Activated B cell treated with CpG ODN at 0.5 μM for 24 hours (primary cell): ENCODE measurements at regions not wholly inside any gene's neighbourhood (a gene's known extent, or its start where the extent isn't known, plus 50 kb on each side); places are given as distances from the start of the nearest gene placed in this dataset.

Experiments
- ATAC-seq: fragments of 200-7000 bp; cut with Tn5 transposase; one replicate; pipeline ENCODE4 v1.10.0; 2021; ENCODE audit warnings: low read depth, mild to moderate bottlenecking, moderate library complexity
- CTCF ChIA-PET: fragments of 350-600 bp; sonication (Branson Sonifier 250); formaldehyde crosslinking; loops from one replicate; lab custom pipeline; 2021; ENCODE audit warnings: antibody characterized with exemption; lab: Charles Lee
- POLR2A ChIA-PET: fragments of 350-600 bp; sonication (Branson Sonifier 250); formaldehyde crosslinking; loops from one replicate; lab custom pipeline; 2021; ENCODE audit warnings: antibody characterized with exemption; lab: Charles Lee
- DNase-seq: peaks from one replicate; pipeline ENCODE4 v3.0.0; 2022
- H3K27ac Mint-ChIP-seq: one replicate; pipeline ENCODE4 v1.8.0; 2020; ENCODE audit warnings: mixed read lengths
- H3K27me3 Mint-ChIP-seq: one replicate; pipeline ENCODE4 v1.8.0; 2021; ENCODE audit warnings: mixed read lengths
- H3K36me3 Mint-ChIP-seq: one replicate; pipeline ENCODE4 v1.8.0; 2021; ENCODE audit warnings: low read depth, mixed read lengths
- H3K4me1 Mint-ChIP-seq: one replicate; pipeline ENCODE4 v1.8.0; 2021; ENCODE audit warnings: mixed read lengths
- H3K4me3 Mint-ChIP-seq: one replicate; pipeline ENCODE4 v1.8.0; 2020; ENCODE audit warnings: mild to moderate bottlenecking, mixed read lengths
- H3K9me3 Mint-ChIP-seq: one replicate; pipeline ENCODE4 v1.8.0; 2020; ENCODE audit warnings: mixed read lengths
- CTCF ChIP-seq: fragments of 200-600 bp; IDR thresholded peaks from one replicate; pipeline ENCODE4 v1.8.0; 2022; ENCODE audit warnings: antibody characterized with exemption, mild to moderate bottlenecking
- intact Hi-C: fragments of 100-400 bp; cut with micrococcal nuclease; formaldehyde crosslinking; loops from one replicate; pipeline ENCODE4 v1.15.1; 2024

- H3K27me3 Mint-ChIP-seq, result no peaks in the 10 kb centered on the region
- CTCF ChIA-PET, result interaction anchor here (0.6 kb wide), 1 partner anchor 25 kb away, joined by 3 read pairs; no protein-coding TSS in a partner anchor
These were observed 52.8 kb upstream of the SLC35F5 start for GRCh38 chr2:113809076-113809736.

DNA sequence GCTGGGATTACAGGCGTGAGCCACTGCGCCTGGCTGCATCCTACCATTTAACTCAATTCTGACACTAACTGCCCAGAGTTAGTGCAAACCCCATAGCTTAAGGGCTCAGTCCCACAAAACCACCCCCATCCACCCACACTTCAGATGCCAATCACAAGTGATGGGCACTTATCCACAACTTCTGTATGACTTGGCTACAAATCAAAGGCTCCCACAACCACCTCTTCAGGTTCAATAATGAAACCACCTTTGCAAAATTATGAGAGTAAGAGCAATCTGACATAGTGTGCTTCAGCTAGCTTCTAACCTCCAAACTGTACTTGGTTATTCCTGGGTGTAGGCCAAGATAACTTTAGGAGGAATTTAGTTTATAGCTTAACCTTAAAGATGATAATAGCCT lies 51.3 kb upstream of the SLC35F5 start:
- no peak for TF ChIP-seq CTCF
- ChIA-PET CTCF (no interaction called here), POLR2A (no interaction called here)
- Mint-ChIP-seq H3K36me3 (no peaks in the 10 kb centered on the region), H3K4me3 (no peak overlapping the region), H3K27me3 (no peaks in the 10 kb centered on the region), H3K27ac (no peak overlapping the region), H3K4me1 (no peaks in the 10 kb centered on the region), H3K9me3 (peaks cover 6% of the 10 kb centered on the region)
- DNase-seq (no peak), ATAC-seq (no peak)
- intact Hi-C loops, result no loop called here

More at GRCh38 chr2:113809076-113809736, 52.8 kb upstream of the SLC35F5 start:
- intact Hi-C loops, result no loop called here
- Mint-ChIP-seq H3K27ac (no peak overlapping the region), H3K4me3 (no peak overlapping the region), H3K9me3 (peaks cover 6% of the 10 kb centered on the region), H3K36me3 (no peaks in the 10 kb centered on the region), H3K4me1 (no peaks in the 10 kb centered on the region)
- DNase-seq, result no peak
- no peak for ATAC-seq
- no peak for TF ChIP-seq CTCF
- POLR2A ChIA-PET, result no interaction called here

GRCh38 chr2:113806217-113806913 lies 49.9 kb upstream of the SLC35F5 start:
- intact Hi-C loops, result no loop called here
- H3K4me3 Mint-ChIP-seq, result no peak overlapping the region
- DNase-seq (no peak), ATAC-seq (no peak)
- TF ChIP-seq CTCF, result no peak
- no peak overlapping the region for H3K27ac Mint-ChIP-seq
- ChIA-PET POLR2A (interaction anchor here (1.4 kb wide), 1 partner anchor 50 kb away, joined by 4 read pairs; the partner anchor contains the start of gene SLC35F5), CTCF (no interaction called here)
- no peaks in the 10 kb centered on the region for H3K4me1 Mint-ChIP-seq
- H3K36me3 Mint-ChIP-seq, result no peaks in the 10 kb centered on the region
- H3K9me3 Mint-ChIP-seq, result peaks cover 6% of the 10 kb centered on the region
- no peaks in the 10 kb centered on the region for H3K27me3 Mint-ChIP-seq
